AG04449 (cell line): ENCODE measurements at regions not wholly inside any gene's neighbourhood (a gene's known extent, or its start where the extent isn't known, plus 50 kb on each side); places are given as distances from the start of the nearest gene placed in this dataset.
A peak's percentile ranks its signal among the peaks of the same experiment; 100 is the strongest.
"Not testable (repeated sequence)": the region's sequence is repeated elsewhere in the genome, so short reads cannot be mapped to it uniquely, and the experiment has no call there.

Experiments
- CTCF ChIA-PET: fragments of 350-600 bp; formaldehyde crosslinking; extraction: SDS; loops from one replicate; lab custom pipeline; 2021; ENCODE audit warnings: antibody characterized with exemption; lab: Yijun Ruan, JAX
- POLR2A ChIA-PET: fragments of 400-600, 350-600 bp; formaldehyde crosslinking; extraction: SDS; loops from one replicate; lab custom pipeline; 2020; ENCODE audit warnings: antibody characterized with exemption, inconsistent platforms; lab: Yijun Ruan, JAX
- DNase-seq: peaks from one replicate; pipeline ENCODE4 v3.0.0-alpha.2; 2010; ENCODE audit warnings: low read depth, low spot score
- H3K4me3 ChIP-seq: 2 replicates; pipeline ENCODE4 v1.5.1; 2011; ENCODE audit warnings: low read depth, mild to moderate bottlenecking, control low read depth, low read length
- CTCF ChIP-seq: IDR thresholded peaks from one replicate; pipeline ENCODE4 v1.5.1; 2011; ENCODE audit warnings: mild to moderate bottlenecking, moderate library complexity, low read length, control low read depth, inconsistent platforms; ENCODE audit not compliant: insufficient read depth; ENCODE audit errors: missing control alignments

- ChIA-PET POLR2A (no interaction called here), CTCF (no interaction called here)
- TF ChIP-seq CTCF, result no peak
- no peak overlapping the region for H3K4me3 ChIP-seq
- no peak for DNase-seq
Observed at GRCh38 chr2:106332054-106332453, 136.2 kb downstream of the RGPD3 start.

GRCh38 chr2:106330384-106331261 is 136.5 kb upstream of the UXS1 start:
- CTCF ChIA-PET, POLR2A ChIA-PET, H3K4me3 ChIP-seq: not testable (repeated sequence)
- DNase-seq, result peak; percentile 5

GRCh38 chr2:106323337-106324013 is 129.4 kb upstream of the UXS1 start:
- TF ChIP-seq CTCF, result no peak
- ChIA-PET CTCF (no interaction called here), POLR2A (no interaction called here)
- DNase-seq, result no peak
- no peak overlapping the region for H3K4me3 ChIP-seq

GRCh38 chr2:106322281-106322680 is 128.2 kb upstream of the UXS1 start:
- no peak overlapping the region for H3K4me3 ChIP-seq
- DNase-seq, result no peak
- TF ChIP-seq CTCF, result no peak
- POLR2A ChIA-PET, result no interaction called here
- CTCF ChIA-PET, result no interaction called here

GRCh38 chr2:106320439-106320838 is 126.3 kb upstream of the UXS1 start:
- CTCF ChIA-PET, H3K4me3 ChIP-seq, DNase-seq, POLR2A ChIA-PET: not testable (repeated sequence)

GRCh38 chr2:106316915-106317314 is 122.8 kb upstream of the UXS1 start:
- H3K4me3 ChIP-seq, result no peak overlapping the region
- no peak for DNase-seq
- TF ChIP-seq CTCF, result no peak
- POLR2A ChIA-PET, result no interaction called here
- CTCF ChIA-PET, result no interaction called here

- ChIA-PET CTCF (no interaction called here), POLR2A (no interaction called here)
- DNase-seq, result no peak
- H3K4me3 ChIP-seq, result no peak overlapping the region
- TF ChIP-seq CTCF, result no peak
Observed at GRCh38 chr2:106314444-106314843, 120.3 kb upstream of the UXS1 start.
